HG03565 (cell line): ENCODE measurements at regions not wholly inside any gene's neighbourhood (a gene's known extent, or its start where the extent isn't known, plus 50 kb on each side); places are given as distances from the start of the nearest gene placed in this dataset.

Experiments
- ATAC-seq: cut with Tn5 transposase; IDR thresholded peaks from one replicate; pipeline ENCODE4 v1.9.1; 2021; ENCODE audit warnings: mild to moderate bottlenecking, moderate library complexity; ENCODE audit not compliant: unreplicated experiment

DNA sequence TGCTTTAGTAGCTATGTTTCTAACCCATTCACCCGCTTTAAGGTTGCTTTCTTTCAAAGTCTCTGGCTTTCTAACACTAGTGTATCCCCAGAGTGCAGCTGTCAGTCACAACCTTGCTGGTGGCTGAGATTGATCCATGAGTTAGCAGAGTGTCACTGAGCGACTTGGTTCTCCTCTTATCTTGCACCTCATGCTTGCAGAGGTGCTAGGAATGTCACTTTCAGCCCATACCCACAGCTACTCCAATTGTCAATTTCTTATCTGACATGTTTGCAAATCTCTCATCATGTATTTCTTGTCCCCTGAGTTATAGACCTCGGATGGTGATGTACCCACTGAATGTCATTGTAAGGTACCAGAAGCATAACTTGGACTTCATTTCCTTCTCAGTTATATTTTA is 1110.2 kb downstream of the GALC start:
- ATAC-seq: no peak

DNA sequence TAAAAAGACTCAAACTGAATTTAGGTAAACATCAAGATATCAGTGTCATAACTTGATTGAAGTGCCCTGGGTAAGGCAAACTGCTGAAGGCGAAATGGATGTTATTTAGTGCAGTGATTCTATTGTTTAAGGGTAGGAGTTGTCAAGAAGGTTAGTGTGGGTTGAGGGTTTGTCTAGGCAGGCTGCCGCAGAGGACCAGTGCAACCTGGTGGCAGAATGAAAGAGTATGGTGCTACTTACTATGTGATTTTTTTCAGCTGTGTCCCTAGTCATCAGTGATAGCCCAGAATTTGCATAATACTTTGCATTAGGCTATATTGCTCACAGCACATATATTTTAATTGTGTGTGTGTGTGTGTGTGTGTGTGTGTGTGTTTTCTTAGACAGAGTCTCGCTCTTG is 1127.0 kb downstream of the GALC start:
- ATAC-seq: no peak

DNA sequence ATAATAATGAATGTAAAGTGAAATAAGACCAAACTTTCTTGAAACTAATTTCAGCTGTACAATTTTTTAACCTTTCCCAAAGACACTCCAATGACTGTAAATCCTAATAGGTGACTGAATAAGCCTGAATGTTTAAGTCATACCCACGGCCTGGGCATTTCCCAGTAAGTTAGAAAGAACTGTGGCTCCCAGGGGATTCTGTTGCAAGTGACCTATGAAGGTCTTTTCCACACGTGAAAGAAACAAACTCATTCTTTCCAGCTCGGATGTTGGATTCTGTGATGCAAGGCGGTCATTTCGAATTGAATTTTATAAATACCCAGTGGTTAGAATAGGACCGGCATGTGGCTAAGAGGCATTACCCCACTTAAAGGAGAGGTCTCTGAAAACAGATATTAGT is 1134.4 kb downstream of the GALC start:
- no peak for ATAC-seq

DNA sequence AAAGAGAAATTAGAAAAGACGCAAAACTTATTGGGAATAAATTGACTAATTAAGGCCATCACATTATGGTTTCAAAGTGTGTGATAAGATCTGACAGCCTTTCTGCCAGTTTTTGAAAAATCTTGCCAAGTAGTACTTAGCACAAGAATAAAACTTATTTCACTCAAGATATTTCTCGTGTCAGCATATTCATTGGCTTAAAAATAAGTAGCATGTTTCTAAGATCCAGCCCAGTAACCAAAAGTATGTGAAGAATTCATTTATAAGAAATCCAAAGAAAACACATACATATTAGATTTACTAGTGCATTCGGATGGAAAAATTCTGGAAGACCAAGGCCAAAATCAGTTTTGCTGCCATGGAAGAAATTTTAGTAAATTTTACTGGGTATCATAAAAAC is 1135.0 kb downstream of the GALC start:
- ATAC-seq: no peak

DNA sequence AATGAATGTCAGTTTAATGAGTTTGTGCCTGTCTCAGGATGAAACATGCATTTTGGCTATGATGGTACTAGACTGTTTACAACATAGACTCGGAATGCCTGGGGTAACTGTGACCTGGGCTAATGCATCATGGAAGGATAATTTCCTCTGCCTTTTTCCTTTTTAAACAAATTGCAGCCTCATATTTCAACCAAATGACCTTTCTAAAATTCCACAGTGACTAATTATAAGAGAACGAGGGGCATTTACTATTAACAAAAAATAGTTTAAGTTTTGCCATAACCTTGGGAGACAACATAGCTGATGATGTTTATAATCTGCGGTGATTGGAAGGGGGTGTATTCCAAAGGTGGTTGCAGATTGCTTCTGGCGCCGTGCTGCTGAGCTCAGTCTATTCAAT is 1140.5 kb downstream of the GALC start:
- no peak for ATAC-seq

DNA sequence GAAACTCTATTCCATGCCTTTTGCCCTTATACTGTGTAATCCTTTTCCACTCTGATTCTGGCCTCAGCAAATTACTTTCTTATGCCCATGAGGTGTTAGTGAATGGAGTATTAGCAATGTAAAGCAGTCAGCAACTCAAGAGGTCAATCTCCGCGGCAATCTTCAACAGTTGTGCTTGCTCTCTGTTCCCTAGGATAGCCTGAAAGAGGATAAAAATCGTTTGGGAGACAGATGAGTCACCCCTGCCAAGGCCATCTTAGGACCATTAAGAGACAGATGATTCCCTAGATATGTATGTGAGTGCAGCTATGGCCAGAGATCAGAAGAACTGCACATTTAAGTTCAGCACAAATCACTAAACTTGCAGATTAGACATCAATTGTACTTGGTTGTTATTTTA is 1145.8 kb downstream of the GALC start:
- no peak for ATAC-seq

DNA sequence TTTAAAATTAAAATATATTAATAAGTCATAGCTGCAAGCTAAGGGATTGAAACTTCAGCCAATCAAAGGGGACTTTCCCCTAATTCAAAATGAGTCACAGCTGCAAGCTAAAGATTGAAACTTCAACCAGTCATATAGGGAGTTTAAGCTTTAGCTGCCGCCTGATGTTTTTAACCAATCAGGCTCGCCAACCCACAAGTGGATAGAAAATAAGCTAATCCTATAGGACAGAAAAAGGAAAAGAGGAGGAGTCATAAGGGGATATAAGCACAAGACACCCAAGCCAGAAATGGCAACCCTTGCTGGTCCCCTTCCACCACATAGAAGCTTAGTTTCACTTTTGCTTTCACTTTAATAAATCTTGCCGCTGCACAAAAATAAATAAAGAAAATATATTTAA is 1154.6 kb downstream of the GALC start:
- ATAC-seq: no peak

DNA sequence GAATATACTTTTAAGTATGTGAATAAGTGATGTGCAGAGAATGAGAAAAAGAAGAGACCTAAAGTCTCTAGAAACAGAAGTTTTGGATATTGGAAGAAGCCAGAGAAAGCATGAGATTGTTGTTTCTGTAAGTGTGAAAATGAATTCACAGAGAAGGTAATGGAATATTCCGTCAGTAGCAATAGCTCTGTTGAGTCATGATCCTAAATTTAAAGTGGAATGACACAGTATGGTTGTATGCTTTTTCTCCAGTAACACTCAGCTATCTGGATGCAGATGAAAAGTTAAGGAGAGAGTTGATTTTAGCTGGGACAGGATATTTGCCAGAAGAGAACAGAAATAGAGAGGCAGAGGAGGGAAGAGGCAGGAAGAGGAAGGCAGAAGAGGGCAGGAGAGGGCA is 1166.3 kb downstream of the GALC start:
- ATAC-seq: no peak

DNA sequence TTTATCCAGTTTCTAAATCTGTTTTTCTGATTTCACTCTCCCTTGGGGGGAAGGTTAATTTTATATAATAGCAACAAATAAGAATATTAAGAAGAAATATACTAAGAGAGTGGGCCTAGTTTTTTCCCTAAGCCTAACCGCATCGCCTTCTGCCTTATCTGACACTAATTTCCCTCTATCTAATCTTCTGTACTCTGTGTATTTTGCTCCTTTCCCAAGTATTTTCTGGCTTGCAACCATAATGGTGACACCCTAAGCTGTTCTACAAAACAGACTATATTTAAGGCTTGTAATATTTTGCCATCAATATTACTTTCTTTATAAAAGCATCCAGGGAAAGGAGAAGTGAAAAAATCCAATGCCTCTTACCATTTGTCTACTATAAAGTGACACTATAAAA is 1168.8 kb downstream of the GALC start:
- no peak for ATAC-seq

DNA sequence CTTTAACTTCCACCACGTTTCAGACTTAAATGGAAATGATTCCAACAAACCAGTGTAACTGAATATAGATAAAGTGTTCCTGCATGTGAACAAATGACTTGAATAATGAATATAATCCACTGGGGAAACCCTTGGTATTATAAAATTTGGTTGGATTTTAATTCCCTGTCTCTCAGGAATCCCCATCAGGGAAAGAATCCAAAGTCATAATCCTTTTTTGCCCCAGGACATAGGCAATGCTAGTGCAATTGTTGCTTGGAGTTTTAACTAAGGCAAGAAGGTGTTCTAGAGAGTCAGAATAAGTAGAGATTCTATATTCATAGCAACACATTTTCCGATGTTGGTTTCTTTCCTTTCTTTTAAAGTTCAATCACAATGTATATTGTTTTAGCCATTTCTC is 1169.4 kb downstream of the GALC start:
- no peak for ATAC-seq

DNA sequence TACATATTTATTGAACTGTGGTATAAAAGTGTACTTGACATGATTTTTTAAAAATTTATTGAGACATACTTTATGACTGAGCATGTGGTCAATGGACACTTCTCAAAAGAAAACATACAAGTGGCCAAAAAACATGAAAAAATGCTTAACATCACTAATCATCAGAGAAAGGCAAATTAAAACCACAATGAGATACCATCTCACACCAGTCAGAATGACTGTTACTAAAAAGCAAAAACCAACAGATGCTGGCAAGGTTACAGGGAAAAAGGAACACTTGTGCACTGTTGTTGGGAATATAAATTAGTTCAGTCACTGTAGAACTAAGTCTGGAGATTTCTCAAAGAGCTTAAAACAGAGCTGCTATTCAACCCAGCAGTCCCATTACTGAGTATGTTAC is 1177.6 kb downstream of the GALC start:
- ATAC-seq: no peak

DNA sequence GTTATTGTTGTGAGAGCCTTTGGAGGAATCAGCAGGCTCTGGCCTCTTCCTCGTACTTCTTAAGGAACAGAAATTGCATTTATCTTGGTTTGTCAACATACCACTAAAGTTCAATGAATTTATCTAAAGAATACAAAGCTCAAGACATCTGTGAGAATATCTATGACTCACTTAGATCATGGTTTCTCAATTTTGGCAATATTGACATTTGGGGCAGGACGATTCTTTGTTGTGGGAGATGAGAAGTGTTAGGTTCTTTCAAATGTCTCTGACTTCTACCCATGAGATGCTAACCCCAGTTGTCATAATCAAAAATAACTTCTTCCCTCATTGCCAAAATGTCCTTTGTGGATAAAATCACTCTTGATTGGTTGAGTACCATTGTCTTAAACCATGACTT is 1190.3 kb downstream of the GALC start:
- ATAC-seq: no peak

DNA sequence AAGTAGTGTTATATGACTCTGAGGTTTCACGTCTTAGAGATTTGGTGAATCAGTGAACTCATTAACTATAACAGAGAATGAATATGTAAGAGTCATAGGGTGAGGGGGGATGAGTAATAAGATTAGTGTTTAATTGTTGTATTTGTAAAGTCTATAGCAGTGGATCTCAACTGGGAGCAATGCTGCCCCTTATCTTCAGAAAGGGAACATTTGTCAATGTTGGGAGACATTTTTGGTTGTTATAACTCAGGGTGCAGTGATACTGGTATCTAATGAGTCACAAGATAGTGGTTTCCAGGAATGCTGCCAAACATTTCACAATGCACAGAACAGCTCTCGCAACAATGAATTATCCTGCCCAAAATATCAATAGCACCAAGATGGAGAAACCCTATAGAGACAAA is 1193.7 kb downstream of the GALC start:
- no peak for ATAC-seq

DNA sequence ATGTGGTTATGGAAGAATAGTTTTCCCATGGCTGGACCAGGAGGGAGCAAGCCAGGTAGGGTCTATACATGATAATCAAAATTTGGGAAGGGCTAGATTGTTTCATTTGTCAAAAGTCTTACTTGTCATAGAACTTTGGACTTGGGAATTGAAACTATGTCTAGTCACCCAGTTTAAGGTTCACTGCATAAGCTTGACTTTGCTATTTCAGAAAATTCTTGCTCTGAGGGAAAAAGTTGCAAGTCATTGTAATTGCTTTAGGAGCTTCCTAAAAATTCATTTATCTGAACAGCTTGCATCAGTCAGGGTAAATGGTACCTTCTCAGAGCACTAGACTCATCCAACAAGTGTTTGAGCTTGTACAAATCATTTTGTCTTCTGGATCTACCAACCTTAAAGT is 1194.7 kb downstream of the GALC start:
- ATAC-seq: no peak

DNA sequence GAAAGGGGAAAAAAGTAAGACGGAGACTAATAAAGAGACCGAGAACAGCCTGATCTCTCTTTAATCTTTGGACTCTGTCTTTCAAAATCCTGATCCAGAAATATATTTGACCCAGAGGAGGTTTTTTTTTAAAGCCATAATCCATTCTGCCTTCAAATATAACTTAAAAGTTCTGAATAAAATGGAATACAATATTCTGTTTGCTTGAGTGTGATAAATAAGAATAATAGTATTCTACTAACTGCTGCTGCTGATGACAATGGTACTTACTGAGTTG is 1196.0 kb downstream of the GALC start:
- ATAC-seq: no peak

DNA sequence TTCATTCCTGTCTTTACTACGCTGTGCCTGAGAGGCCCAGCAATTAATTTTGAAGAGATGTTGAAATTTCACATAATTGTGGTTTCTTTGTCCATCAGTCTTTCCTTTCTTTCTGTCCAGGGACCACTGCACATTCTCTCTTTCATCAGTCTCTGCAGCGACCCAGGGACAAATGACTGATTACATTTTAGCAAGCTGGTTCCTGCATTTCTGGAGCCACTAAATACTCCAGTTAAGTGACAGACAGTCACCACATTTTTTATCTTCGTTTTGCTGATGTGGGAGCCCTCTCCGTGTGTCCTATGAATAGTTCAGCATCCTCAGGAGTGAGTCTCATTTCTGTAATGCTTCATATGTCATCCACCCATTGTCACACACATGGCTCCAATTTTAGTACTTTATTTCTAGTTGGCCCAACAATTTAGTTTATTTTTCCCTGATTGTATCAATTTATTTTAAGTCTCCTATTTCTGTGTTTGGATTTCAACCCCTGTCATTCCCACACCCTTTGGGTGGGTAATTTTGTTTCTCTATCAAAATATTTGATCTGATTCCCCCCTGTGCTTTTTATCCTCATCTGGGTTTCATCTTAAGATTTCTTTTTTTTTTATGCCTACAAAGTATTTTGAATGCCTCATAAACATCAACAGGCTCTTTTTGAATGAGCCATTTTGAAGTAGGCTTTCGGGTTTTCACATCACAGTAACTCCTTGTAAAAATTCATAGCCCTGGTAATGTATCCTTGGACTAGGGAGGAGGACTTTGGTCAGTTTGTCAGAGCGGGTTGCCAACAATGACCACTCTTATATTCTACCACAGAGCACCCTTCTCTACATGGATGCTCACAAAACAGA is 1196.5 kb downstream of the GALC start:
- ATAC-seq: no peak

DNA sequence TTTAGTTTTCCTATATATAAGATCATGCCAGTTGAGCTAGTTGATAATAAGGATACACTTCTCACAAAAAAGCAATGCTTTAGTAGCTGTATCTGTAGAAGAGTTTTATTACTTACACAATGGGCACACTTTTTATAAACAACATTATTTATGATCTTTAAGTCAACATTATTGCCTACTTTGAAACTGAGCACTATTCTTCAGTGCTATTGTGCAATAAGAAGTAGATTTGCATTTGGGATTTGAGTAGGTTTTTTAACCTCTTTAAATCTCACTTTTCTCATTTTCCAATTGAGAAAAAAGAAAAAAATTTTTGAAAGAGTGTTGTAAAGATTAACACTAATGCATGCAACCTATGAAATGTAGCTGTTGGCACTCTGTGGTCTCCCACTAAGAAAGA is 1198.3 kb downstream of the GALC start:
- ATAC-seq: no peak

DNA sequence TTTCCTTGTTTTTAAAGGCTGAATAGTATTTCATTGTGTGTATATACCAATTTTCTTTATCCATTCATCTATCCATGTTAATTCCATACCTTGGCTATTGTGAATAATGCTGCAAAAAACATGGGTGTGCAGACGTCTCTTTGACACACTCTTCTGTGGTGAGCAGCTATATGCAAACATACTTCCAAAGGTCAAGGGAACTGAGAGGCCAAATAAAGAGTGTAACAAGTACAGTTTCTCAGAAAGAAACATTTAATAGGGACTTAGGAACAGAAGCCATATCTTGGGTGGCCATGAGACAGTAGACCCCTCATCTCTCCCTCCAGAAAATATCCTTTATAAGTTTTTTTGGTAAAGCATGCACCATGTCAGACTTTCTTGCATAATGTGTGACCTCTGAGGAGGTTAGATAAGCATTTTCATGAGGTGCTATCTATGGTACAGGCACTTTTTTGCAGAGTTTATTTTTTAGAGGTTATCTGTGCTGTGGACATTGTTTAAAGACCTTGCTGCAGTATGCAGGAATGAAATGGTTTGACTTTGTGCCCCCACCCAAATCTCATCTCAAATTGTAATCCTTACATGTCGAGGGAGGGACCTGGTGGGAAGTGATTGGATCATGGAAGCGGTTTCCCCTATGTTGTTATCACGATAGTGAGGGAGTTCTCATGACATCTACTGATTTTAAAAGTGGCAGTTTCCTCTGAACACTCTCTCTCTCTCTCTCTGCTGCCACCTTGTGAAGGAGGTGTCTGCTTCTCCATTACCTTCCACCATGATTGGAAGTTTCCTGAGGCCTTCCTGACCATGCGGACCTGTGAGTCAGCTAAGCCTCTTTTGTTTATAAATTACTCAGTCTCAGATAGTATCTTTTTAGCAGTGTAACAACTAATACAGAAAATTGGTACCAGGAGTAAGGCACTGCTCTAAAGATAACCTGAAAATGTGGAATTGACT is 1202.3 kb downstream of the GALC start:
- no peak for ATAC-seq

DNA sequence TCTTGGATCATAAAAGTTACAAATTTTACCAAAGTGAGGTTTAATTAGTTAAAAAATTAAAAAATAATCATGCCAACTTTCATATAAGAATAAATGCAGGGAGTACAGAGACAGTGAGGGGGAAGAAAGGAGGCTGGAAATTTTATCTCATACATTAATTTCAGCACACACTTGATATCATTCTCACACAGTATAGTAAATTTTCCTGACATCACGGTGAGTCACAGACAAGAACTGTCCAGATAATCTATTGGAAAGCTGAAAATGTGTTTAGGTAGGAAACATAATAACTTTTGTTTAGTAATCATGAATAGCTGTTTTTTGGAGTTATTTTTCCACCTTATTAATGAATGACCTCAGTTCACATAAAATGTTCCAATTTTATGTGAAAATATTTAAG is 1204.8 kb downstream of the GALC start:
- ATAC-seq: no peak

DNA sequence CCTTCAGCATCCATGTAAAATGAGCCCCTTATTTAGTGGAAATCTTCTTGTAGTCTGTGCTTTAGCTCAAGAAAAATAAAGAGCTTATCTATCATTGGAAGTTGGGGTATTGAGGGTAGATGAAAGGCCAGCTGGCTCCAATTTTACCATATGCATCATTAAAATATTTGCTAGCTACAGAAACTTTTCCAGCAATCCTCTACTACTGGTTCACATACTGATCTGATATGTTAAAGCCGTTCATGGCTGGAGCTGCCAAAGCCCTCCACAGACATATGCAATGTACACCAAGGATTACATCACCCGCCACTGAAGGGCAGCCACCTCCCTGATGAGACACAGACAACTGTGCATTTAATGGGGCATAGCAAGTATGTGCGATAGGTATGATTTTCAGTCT is 1205.3 kb downstream of the GALC start:
- ATAC-seq: no peak

DNA sequence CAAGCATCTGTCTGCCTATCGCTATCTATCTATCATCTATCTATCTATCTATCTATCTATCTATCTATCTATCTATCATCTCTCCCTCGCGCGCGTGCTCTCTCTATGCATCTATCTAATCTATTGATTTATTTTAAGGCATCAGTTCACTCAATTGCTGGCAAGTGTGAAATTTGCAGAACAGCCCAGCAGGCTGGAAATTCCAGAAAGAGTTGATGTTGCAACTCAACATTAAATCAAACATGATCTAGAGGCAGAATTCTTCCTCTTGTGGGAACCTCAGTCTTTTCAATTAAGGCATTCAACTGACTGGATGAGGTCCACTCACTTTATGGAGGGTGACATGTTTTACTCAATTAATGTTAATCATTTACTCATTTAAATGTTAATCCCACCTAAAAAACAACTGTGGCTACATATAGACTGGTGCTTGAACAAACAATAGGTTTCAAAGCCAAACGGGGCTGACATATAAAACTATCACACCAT is 1210.8 kb downstream of the GALC start:
- ATAC-seq: no peak

DNA sequence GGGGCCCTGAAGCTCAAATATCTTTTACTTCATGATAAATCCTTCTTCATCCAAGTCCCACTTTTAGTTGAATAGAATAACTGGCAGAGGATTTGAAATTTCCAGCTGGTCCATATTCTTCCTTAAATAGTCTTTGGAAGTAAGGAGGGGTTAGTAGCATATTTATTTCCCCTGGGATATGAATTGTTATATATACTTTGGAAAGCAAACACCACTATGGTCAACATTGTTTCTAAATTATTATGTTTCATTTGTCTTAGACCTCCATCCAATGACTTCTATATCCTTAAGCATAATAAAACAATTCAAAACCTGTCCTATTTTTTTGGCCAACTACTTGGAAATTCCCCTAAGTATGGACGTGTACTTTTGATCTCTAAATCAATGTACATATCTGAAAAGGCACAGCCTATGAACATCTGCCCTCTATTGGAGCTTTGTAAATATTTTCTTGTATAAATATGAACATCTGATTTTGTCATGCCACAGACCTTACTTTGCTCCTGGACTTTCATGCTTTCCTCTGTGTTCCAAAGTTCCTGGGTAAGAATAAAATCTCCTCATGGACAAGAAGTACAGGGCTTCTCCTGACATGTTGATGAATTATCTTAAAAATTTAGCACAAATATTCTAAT is 1212.0 kb downstream of the GALC start:
- no peak for ATAC-seq
